HepG2 (cell line): ENCODE measurements at regions not wholly inside any gene's neighbourhood (a gene's known extent, or its start where the extent isn't known, plus 50 kb on each side); places are given as distances from the start of the nearest gene placed in this dataset.

Source experiments
- ATAC-seq: fragments of 200-7000 bp; cut with Tn5 transposase; 3 replicates; pipeline ENCODE4 v1.9.1; 2020; ENCODE audit warnings: mild to moderate bottlenecking, moderate library complexity
- BruUV-seq: library from RNA; stranded (reverse); fragments of 400-500 nt; replicated peaks from 2 replicates; lab custom pipeline; 2021; lab: Mats Ljungman, UMichigan
- CTCF ChIA-PET: fragments of 300-600 bp; formaldehyde crosslinking; extraction: SDS; loops from one replicate; lab custom pipeline; 2021; ENCODE audit warnings: low total read pairs, inconsistent platforms, low intra/inter-chr PET ratio; lab: Yijun Ruan, JAX
- POLR2A ChIA-PET: fragments of 350-600 bp; sonication (Branson Sonifier 250); formaldehyde crosslinking; loops from one replicate; lab custom pipeline; 2020; ENCODE audit warnings: antibody characterized with exemption, inconsistent platforms; lab: Yijun Ruan, JAX
- DNase-seq: peaks from one replicate; pipeline ENCODE4 v3.0.0-alpha.2; 2015; ENCODE audit warnings: low spot score
- FAIRE-seq: peaks from 3 replicates; lab custom pipeline; 2011; peaks lifted over from hg19 to GRCh38; lab: Jason Lieb, UNC
- H2AFZ ChIP-seq: one replicate; pipeline ENCODE4 v1.6.1; 2011; ENCODE audit warnings: low read length, inconsistent platforms
- H3K27ac ChIP-seq: fragments of 300-600 bp; 3 replicates; pipeline ENCODE4 v1.8.0; 2011; ENCODE audit warnings: mixed run types, mild to moderate bottlenecking, mixed read lengths, low read length, inconsistent platforms; ENCODE audit not compliant: insufficient read depth; ENCODE audit errors: extremely low read length
- H3K27me3 ChIP-seq, 2 experiments: fragments of 200-600 bp in 1 of 2; 2 replicates in 1 of 2; 3 replicates in 1 of 2; pipeline versions ENCODE4 v1.6.0 to v1.8.0; 2011; ENCODE audit warnings: low read length in 2 of 2, mild to moderate bottlenecking in 2 of 2, moderate library complexity in 2 of 2, inconsistent platforms in 1 of 2; ENCODE audit not compliant: insufficient read depth in 2 of 2, control insufficient read depth in 1 of 2
- H3K36me3 ChIP-seq, 2 experiments: fragments of 200-600 bp in 1 of 2; replicated peaks in 1 of 2; 2 replicates in 1 of 2; 3 replicates in 1 of 2; pipeline versions ENCODE4 v1.5.1 to v1.8.0; 2011; ENCODE audit warnings: low read length in 2 of 2, inconsistent platforms in 1 of 2; ENCODE audit not compliant: insufficient read depth in 2 of 2, control insufficient read depth in 1 of 2
- H3K4me1 ChIP-seq: 2 replicates; pipeline ENCODE4 v1.5.1; 2012; ENCODE audit warnings: low read length, inconsistent platforms; ENCODE audit not compliant: insufficient read depth
- H3K4me2 ChIP-seq: 2 replicates; pipeline ENCODE4 v1.6.0; 2011; ENCODE audit warnings: low read depth, low read length, inconsistent platforms
- H3K4me3 ChIP-seq, 3 experiments: fragments of 200-600 bp in 1 of 3; sonication (generic), shearing (Covaris generic) in 1 of 3; replicated peaks in 1 of 3; 2 replicates each; pipeline ENCODE4 v1.5.1; 2011 to 2016; ENCODE audit warnings: low read length in 3 of 3, inconsistent platforms in 2 of 3, low read depth in 2 of 3, mild to moderate bottlenecking in 2 of 3, control low read depth in 1 of 3, mixed read lengths in 1 of 3; ENCODE audit not compliant: insufficient read depth in 1 of 3
- H3K79me2 ChIP-seq: one replicate; pipeline ENCODE4 v1.6.1; 2011; ENCODE audit warnings: low read length, inconsistent platforms; ENCODE audit not compliant: insufficient read depth
- H3K9ac ChIP-seq: 2 replicates; pipeline ENCODE4 v1.6.0; 2011; ENCODE audit warnings: mild to moderate bottlenecking, low read depth, low read length, inconsistent platforms; ENCODE audit not compliant: insufficient read depth
- H3K9me3 ChIP-seq: 2 replicates; pipeline ENCODE4 v1.5.1; 2012; ENCODE audit warnings: mild to moderate bottlenecking, low read length
- H4K20me1 ChIP-seq: 2 replicates; pipeline ENCODE4 v1.6.0; 2011; ENCODE audit warnings: inconsistent platforms, mild to moderate bottlenecking, low read length, moderate library complexity; ENCODE audit not compliant: insufficient read depth
- BRCA1 ChIP-seq: sonication (generic); formaldehyde crosslinking; IDR thresholded peaks from 2 replicates; pipeline ENCODE4 v1.4.0; 2020; ENCODE audit warnings: missing genetic modification reagents
- HNF4A ChIP-seq: sonication (generic); formaldehyde crosslinking; IDR thresholded peaks from 2 replicates; pipeline ENCODE4 v1.4.0; 2020; ENCODE audit warnings: missing genetic modification reagents
- MTA3 ChIP-seq: sonication (generic); formaldehyde crosslinking; IDR thresholded peaks from 2 replicates; pipeline ENCODE4 v1.4.0; 2020; ENCODE audit warnings: missing genetic modification reagents
- ONECUT2 ChIP-seq: sonication (generic); formaldehyde crosslinking; IDR thresholded peaks from 2 replicates; pipeline ENCODE4 v1.4.0; 2020; ENCODE audit warnings: missing genetic modification reagents
- ZBTB7B ChIP-seq: sonication (generic); formaldehyde crosslinking; IDR thresholded peaks from 2 replicates; pipeline ENCODE4 v1.4.0; 2020; ENCODE audit warnings: missing genetic modification reagents
- ZNF207 ChIP-seq: fragments of 450-650 bp; IDR thresholded peaks from 2 replicates; pipeline ENCODE4 v1.6.1; 2016; ENCODE audit warnings: antibody characterized with exemption, borderline replicate concordance
- ZNF460 ChIP-seq: sonication (generic); formaldehyde crosslinking; IDR thresholded peaks from 2 replicates; pipeline ENCODE4 v1.5.1; 2020; ENCODE audit warnings: missing genetic modification reagents, mild to moderate bottlenecking, borderline replicate concordance
- ZNF776 ChIP-seq: sonication (generic); formaldehyde crosslinking; IDR thresholded peaks from 2 replicates; pipeline ENCODE4 v1.4.0; 2020; ENCODE audit warnings: mild to moderate bottlenecking, missing genetic modification reagents
- WGBS: methylation state at CpG from one replicate; pipeline ENCODE4 v1.1.6; 2017; ENCODE audit warnings: low lambda C conversion rate; 5-methylcytosine and 5-hydroxymethylcytosine counted together
- in situ Hi-C: cut with HindIII; loops from 2 replicates; pipeline ENCODE4 v1.10.0; 2017; ENCODE audit warnings: low pct_unique_long_range_greater_than_20kb; ENCODE audit not compliant: extremely low pct_ligation_motif_present
- intact Hi-C: fragments of 100-400 bp; cut with micrococcal nuclease; formaldehyde crosslinking; loops from one replicate; pipeline ENCODE4 v1.10.0; 2022; ENCODE audit not compliant: unreplicated experiment
- TF ChIP-seq, protein P1 (sequence below): sonication (generic); formaldehyde crosslinking; IDR thresholded peaks from 2 replicates; pipeline ENCODE4 v1.8.1; 2023; ENCODE audit warnings: mild to moderate bottlenecking, missing genetic modification reagents
- TF ChIP-seq, protein P2 (sequence below): sonication (generic); formaldehyde crosslinking; IDR thresholded peaks from 2 replicates; pipeline ENCODE4 v1.4.0; 2020; ENCODE audit warnings: missing genetic modification reagents, mild to moderate bottlenecking, borderline replicate concordance

DNA sequence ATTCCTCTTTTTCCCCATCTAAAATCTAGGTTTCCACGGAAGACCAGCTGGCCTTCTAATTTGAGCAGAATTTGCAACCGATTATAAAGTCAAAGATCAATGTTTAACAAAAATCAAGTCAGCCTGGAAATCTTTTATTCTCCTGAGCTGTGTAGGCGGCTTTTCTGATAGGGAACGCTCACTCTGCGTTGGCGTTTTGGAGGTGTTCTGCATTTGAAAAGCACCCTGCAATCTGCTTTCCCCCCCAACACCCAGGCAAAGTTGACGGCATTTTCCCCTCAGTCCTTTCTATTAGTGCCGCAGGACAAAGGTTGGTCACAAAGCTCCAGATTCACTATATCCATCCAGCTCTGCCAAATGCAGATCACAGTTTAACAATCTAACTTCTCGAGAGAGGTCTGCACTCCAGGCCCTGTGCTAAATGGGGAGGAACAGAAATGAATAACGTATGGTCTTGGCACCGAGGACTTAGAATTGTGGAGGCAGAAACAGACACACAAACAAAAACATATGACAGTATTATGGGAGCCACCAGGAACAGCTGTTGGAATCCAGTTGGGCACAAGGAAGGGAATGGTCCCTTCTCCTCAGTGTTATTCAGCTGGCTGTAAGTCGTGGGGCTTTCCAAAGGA, 50.4 kb upstream of the LARS2 start:
- Histone ChIP-seq H3K9me3 (no peaks in the 10 kb centered on the region), H3K27ac (no peak overlapping the region), H4K20me1 (no peaks in the 10 kb centered on the region), H3K4me2 (no peak overlapping the region), H2AFZ (no peak overlapping the region), H3K4me3 (no peak overlapping the region), H3K36me3 (no peaks in the 10 kb centered on the region), H3K79me2 (no peaks in the 10 kb centered on the region)
- ATAC-seq (no peak), DNase-seq (no peak)
- ChIA-PET POLR2A (no interaction called here), CTCF (no interaction called here)
- TF ChIP-seq ZNF460 (CRISPR knock-in tag) (no peak), BRCA1 (CRISPR knock-in tag) (no peak), HNF4A (CRISPR knock-in tag) (no peak), MTA3 (no peak), ZBTB7B (CRISPR knock-in tag) (no peak), ONECUT2 (no peak), ZNF776 (CRISPR knock-in tag) (no peak), ZNF207 (no peak)
- TF ChIP-seq, protein P1, sequence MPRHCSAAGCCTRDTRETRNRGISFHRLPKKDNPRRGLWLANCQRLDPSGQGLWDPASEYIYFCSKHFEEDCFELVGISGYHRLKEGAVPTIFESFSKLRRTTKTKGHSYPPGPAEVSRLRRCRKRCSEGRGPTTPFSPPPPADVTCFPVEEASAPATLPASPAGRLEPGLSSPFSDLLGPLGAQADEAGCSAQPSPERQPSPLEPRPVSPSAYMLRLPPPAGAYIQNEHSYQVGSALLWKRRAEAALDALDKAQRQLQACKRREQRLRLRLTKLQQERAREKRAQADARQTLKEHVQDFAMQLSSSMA = no peak
- TF ChIP-seq, protein P2, sequence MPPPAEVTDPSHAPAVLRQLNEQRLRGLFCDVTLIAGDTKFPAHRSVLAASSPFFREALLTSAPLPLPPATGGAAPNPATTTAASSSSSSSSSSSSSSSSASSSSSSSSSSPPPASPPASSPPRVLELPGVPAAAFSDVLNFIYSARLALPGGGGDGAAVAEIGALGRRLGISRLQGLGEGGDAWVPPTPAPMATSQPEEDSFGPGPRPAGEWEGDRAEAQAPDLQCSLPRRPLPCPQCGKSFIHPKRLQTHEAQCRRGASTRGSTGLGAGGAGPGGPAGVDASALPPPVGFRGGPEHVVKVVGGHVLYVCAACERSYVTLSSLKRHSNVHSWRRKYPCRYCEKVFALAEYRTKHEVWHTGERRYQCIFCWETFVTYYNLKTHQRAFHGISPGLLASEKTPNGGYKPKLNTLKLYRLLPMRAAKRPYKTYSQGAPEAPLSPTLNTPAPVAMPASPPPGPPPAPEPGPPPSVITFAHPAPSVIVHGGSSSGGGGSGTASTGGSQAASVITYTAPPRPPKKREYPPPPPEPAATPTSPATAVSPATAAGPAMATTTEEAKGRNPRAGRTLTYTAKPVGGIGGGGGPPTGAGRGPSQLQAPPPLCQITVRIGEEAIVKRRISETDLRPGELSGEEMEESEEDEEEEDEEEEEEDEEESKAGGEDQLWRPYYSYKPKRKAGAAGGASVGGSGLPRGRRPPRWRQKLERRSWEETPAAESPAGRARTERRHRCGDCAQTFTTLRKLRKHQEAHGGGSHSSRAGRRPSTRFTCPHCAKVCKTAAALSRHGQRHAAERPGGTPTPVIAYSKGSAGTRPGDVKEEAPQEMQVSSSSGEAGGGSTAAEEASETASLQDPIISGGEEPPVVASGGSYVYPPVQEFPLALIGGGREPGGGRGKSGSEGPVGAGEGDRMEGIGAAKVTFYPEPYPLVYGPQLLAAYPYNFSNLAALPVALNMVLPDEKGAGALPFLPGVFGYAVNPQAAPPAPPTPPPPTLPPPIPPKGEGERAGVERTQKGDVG (CRISPR knock-in tag) = no peak
- TF ChIP-seq, all 625 proteins: peak for 0
- 15% methylated on average over 12 of the region's 12 CpGs for WGBS
- no TSS peak for BruUV-seq
- in situ Hi-C loops = no loop called here
- FAIRE-seq = no peak
- Histone ChIP-seq H3K27me3 (peaks cover 0 to 45% of the 10 kb centered on the region in 2 experiments; a peak in 3 of 5 replicates), H3K4me1 (no peaks in the 10 kb centered on the region), H3K9ac (no peak overlapping the region)
- intact Hi-C loops = no loop called here
